HG03159 (cell line): ENCODE measurements at regions not wholly inside any gene's neighbourhood (a gene's known extent, or its start where the extent isn't known, plus 50 kb on each side); places are given as distances from the start of the nearest gene placed in this dataset.
"Not testable (repeated sequence)": the region's sequence is repeated elsewhere in the genome, so short reads cannot be mapped to it uniquely, and the experiment has no call there.

Experiments used
- ATAC-seq: cut with Tn5 transposase; IDR thresholded peaks from one replicate; pipeline ENCODE4 v1.9.1; 2021; ENCODE audit warnings: mild to moderate bottlenecking, moderate library complexity; ENCODE audit not compliant: unreplicated experiment

DNA sequence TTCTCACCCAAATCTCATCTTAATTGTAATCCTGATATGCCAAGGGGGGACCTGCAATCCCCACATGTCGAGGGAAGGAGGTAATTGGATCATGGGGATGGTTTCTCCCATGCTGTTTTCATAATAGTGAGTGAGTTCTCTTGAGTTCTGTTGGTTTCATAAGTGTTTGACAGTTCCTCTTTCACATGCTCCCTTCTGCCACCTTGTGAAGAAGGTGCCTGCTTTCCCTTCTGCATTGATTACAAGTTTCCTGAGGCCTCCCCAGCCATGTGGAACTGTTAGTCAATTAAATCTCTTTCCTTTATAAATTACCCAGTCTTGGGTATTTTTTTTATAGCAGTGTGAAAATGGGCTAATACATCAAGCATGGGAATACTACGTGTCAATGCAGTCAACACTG is 925.0 kb upstream of the MAN1A1 start:
- ATAC-seq: peak; percentile 87

DNA sequence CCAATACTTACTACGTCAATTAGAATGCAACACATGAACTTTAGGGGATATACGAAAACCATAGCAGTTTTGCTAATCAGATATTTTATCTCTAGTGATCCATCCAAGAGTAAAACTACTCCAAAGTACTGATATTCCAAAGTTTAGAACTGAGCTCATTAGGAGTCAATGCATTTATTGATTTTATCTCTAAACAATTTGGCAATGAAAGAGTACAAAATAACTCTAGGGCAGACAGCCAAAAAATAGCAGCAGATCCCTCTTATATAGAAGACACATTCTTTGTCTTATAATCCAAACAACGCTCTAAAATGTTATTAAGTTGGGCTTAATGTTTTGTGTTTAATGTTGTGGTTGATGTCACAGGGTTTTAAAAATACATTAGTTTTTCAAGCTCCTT is 923.9 kb upstream of the MAN1A1 start:
- ATAC-seq: no peak

GRCh38 chr6:120272038-120272437 is 922.5 kb upstream of the MAN1A1 start:
- ATAC-seq: no peak

GRCh38 chr6:120268256-120268655 is 918.7 kb upstream of the MAN1A1 start:
- not testable (repeated sequence) for ATAC-seq

- no peak for ATAC-seq
Measured at GRCh38 chr6:120262354-120262753, 912.8 kb upstream of the MAN1A1 start.

- no peak for ATAC-seq
Measured at GRCh38 chr6:120260636-120261035, 911.1 kb upstream of the MAN1A1 start.

- ATAC-seq: no peak
Measured at GRCh38 chr6:120254651-120255050, 905.1 kb upstream of the MAN1A1 start.

- no peak for ATAC-seq
Measured at GRCh38 chr6:120248451-120248850, 898.9 kb upstream of the MAN1A1 start.

DNA sequence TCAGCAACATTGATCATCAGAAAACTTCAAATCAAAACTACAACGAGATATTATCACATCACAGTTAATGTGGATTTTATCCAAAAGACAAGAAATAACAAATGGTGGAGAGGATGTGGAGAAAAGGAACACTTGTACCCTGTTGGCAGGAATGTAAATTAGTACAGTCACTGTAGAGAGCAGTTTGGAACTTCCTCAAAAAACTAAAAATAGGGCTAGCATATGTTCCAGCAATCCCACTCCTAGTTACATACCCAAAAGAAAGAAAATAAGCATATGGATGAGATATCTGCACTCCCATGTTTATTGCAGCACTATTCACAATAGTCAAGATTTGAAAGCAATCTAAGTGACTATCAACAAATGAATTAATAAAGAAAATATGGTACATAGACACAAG is 887.7 kb upstream of the MAN1A1 start:
- no peak for ATAC-seq

DNA sequence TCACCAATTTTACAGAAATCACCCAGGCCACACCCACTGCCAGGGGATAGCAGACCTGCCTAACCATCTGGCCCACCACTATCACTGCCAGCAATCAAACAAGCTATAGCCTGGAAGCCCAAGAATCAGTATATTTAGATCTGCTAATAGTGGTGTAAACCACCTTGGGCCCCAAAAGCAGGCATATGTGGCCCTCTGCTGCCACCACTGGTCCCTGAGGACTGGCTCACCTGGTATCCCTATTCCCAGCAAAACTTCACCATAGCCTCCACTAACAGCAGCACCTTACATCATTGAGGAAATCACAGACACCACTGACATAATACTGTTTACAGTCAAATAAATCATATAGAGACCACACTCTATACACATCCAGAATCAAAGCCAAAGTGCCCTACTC is 880.4 kb upstream of the MAN1A1 start:
- ATAC-seq: no peak

DNA sequence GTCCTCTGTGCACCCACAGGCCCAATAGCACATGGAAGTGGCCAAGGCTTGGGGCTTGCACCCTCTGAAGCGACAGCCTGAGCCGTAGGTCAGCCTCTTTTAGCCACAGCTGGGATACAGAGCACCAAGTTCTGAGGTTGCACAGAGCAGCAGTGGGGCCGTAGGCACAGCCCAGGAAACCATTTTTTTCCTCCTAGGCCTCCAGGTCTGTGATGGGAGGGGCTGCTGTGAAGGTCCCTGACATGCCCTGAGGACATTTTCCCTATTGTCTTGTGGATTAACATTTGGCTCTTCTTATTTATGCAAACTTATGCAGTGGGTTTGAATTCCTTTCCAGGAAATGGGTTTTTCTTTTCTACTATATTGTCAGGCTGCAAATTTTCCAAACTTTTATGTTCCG is 878.7 kb upstream of the MAN1A1 start:
- no peak for ATAC-seq

DNA sequence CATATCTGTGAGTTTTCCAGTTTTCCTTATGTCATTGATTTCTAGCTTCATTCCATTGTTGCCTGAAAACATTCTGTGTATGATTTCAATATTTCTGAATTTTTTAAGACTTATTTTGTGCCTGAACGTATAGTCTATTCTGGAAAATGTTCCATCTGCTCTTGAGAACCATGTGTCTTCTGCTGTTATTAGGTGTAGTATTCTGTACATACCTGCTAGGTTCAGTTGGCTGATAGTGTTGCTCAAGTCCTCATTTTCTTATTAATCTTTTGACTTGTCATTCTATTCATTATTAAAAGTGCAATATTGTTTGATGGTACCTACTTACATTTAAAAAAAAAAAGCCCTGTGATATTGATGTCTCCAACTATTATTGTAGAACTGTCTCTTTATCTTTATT is 869.8 kb upstream of the MAN1A1 start:
- ATAC-seq: no peak

GRCh38 chr6:120214088-120214499 is 864.5 kb upstream of the MAN1A1 start:
- no peak for ATAC-seq

- ATAC-seq: no peak
Measured at GRCh38 chr6:120211955-120212792, 862.6 kb upstream of the MAN1A1 start.

DNA sequence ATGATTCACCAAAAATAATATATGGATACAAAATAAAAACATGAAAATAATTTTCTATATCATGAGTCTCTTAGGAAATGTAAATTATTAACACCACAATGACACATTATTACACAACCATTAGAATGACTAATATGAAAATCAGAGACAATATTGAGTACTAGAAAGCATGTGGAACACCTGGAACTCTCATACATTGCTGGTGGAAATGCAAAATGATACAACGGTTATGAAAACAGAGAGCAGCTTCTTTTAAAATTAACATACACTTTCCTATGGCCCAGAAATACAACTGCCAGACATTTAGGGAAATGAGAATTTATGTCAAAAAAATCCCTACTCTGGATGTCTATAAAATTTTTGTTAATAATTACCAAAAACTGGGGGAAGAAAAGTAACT is 853.3 kb upstream of the MAN1A1 start:
- ATAC-seq: no peak

DNA sequence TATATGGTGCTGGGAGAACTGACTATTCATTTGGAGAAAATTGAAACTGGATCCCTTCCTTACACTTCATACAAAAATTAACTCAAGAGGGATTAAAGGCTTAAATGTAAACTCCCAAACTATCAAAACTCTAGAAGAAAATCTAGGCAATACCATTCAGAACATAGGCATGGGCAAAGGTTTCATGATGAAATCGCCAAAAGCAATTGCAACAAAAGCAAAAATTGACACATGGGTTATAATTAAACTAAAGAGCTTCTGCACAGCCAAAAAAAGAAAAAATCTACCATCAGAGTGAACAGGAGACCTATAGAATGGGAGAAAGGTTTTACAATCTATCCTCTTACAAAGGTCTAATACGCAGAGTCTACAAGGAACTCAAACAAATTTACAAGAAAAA is 851.3 kb upstream of the MAN1A1 start:
- ATAC-seq: no peak

- ATAC-seq: no peak
Measured at GRCh38 chr6:120198033-120198432, 848.5 kb upstream of the MAN1A1 start.

GRCh38 chr6:120186080-120186479 is 836.5 kb upstream of the MAN1A1 start:
- ATAC-seq: no peak

DNA sequence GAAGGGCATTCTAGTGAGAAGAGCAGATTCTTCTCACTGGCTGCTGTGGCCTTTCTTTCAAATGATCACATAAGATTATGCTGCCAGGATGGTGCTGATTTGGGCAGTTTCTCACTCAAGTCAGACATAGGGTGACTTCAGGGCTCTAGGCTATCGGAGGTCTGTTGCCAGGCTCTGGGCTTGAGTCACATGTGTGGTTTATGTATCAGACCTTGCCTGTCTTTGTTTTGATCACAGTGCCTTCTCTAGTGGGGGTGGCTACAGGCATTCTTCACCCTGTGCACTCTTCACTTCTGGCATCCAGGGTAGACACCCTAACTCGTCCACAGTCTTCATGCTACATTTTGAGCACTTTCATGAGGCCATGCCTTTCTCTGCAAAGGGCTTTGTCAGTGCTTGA is 823.7 kb upstream of the MAN1A1 start:
- no peak for ATAC-seq

- ATAC-seq: no peak
Measured at GRCh38 chr6:120164531-120164930, 815.0 kb upstream of the MAN1A1 start.

- ATAC-seq: no peak
Measured at GRCh38 chr6:120157873-120158272, 808.3 kb upstream of the MAN1A1 start.

DNA sequence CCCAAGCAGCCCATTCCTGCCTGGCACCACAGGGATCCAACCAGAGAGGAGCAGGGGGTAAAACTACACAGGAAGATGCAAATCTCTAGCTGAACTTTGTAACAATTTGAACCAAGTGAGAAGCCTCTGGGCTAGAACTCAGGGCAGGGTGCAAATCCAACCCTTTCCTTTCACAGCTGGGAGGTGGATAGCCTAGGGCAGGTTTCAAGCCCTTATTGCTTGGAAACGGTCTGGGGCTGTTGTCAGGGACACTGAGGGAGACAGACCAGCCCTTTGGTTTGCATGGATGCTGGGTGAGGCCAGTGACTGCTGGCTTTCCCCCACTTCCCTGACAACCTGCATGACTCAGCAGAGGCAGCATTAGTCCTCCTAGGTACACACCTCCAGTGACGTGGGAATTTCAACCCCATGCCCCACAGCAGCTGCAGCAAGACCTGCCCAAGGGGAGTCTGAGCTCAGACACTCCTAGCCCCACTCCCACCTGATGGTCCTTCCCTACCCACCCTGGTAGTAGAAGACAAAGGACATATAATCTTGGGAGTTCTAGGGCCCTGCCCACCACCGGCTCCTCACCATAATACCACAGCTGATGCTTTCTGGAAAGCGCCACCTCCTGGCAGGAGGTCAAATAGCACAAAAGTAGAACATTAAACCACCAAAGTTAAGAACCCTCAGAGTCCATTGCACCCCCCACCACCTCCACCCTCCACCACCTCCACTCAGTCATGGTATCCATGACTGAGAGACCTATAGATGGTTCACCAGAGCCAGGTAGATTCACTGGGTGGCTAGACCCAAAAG is 797.7 kb upstream of the MAN1A1 start:
- no peak for ATAC-seq
